Stimulated activated CD4-positive, alpha-beta T cell treated with anti-CD3 and anti-CD28 coated beads, TNF-alpha, amount 100 ng/mL, for 1 hour (primary cell): ENCODE measurements at regions not wholly inside any gene's neighbourhood (a gene's known extent, or its start where the extent isn't known, plus 50 kb on each side); places are given as distances from the start of the nearest gene placed in this dataset.

Source experiments
- DNase-seq, 3 donors: peaks; one replicate each; pipeline ENCODE4 v3.0.0-alpha.2; 2020; ENCODE audit warnings: low read depth in 3 of 3, low spot score in 1 of 3

GRCh38 chr6:7047966-7048365, 59.8 kb upstream of the RREB1 start:
- no peak for DNase-seq

GRCh38 chr6:7048894-7049293, 58.9 kb upstream of the RREB1 start:
- DNase-seq: no peak

- DNase-seq: no peak
Observed at GRCh38 chr6:7050004-7050403, 57.8 kb upstream of the RREB1 start.

GRCh38 chr6:7050872-7051779, 56.6 kb upstream of the RREB1 start:
- no peak for DNase-seq

- peak; percentile 7 to 38 (median 10) for DNase-seq
Observed at GRCh38 chr6:7051780-7052442, 55.9 kb upstream of the RREB1 start.

- no peak for DNase-seq
Observed at GRCh38 chr6:7052443-7053011, 55.2 kb upstream of the RREB1 start.

GRCh38 chr6:7053125-7053774, 54.5 kb upstream of the RREB1 start:
- DNase-seq: no peak
